HUES64 (cell line): ENCODE measurements at regions not wholly inside any gene's neighbourhood (a gene's known extent, or its start where the extent isn't known, plus 50 kb on each side); places are given as distances from the start of the nearest gene placed in this dataset.

Experiments used
- H3K27ac ChIP-seq: 2 replicates; pipeline ENCODE4 v1.7.0; 2013; ENCODE audit warnings: low read depth, low read length, inconsistent platforms
- H3K27me3 ChIP-seq: 2 replicates; pipeline ENCODE4 v1.6.1; 2013; ENCODE audit warnings: mild to moderate bottlenecking, low read length; ENCODE audit not compliant: insufficient read depth
- H3K36me3 ChIP-seq: 2 replicates; pipeline ENCODE4 v1.6.1; 2013; ENCODE audit warnings: mild to moderate bottlenecking, low read length; ENCODE audit not compliant: insufficient read depth
- H3K4me1 ChIP-seq: 2 replicates; pipeline ENCODE4 v1.6.1; 2013; ENCODE audit warnings: mild to moderate bottlenecking, low read length, moderate library complexity; ENCODE audit not compliant: insufficient read depth
- H3K4me3 ChIP-seq: 2 replicates; pipeline ENCODE4 v1.5.1; 2013; ENCODE audit warnings: mild to moderate bottlenecking, low read length, moderate library complexity
- H3K9ac ChIP-seq: 2 replicates; pipeline ENCODE4 v1.6.1; 2013; ENCODE audit warnings: mild to moderate bottlenecking, low read depth, low read length
- H3K9me3 ChIP-seq: 2 replicates; pipeline ENCODE4 v1.6.1; 2013; ENCODE audit warnings: low read depth, low read length; ENCODE audit not compliant: insufficient read depth
- WGBS: fragments of 150-250, 120-280 bp; methylation state at CpG from one replicate; pipeline ENCODE4 v1.1.7; 2013; ENCODE audit warnings: missing lambda C conversion rate; 5-methylcytosine and 5-hydroxymethylcytosine counted together

DNA sequence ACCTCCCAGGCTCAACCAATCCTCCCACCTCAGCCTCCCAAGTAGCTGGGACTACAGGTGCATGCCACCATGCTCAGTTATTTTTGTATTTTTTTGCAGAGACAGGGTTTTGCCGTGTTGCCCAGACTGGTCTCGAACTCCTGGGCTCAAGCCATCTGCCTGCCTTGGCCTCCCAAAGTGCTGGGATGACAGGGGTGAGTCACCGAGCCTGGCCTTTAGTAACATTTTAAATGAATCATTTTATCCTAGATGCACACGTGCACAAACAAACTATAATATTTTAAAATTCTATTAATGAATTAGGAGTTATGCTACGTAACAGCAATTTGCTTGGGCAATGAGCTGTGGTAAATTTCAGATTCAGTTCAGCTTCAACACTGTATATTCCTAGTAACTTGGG is 862.5 kb upstream of the ID2 start:
- Histone ChIP-seq H3K9ac (no peak overlapping the region), H3K27ac (no peak overlapping the region), H3K4me3 (no peak overlapping the region), H3K4me1 (no peaks in the 10 kb centered on the region), H3K27me3 (no peaks in the 10 kb centered on the region), H3K9me3 (no peaks in the 10 kb centered on the region), H3K36me3 (no peaks in the 10 kb centered on the region)
- WGBS, result 89% methylated on average over 3 of the region's 5 CpGs

- no peak overlapping the region for H3K27ac ChIP-seq
- H3K36me3 ChIP-seq, result no peaks in the 10 kb centered on the region
- WGBS, result 92% methylated on average over 4 of the region's 4 CpGs
- H3K4me3 ChIP-seq, result no peak overlapping the region
- no peaks in the 10 kb centered on the region for H3K9me3 ChIP-seq
- no peak overlapping the region for H3K9ac ChIP-seq
- H3K27me3 ChIP-seq, result no peaks in the 10 kb centered on the region
- no peaks in the 10 kb centered on the region for H3K4me1 ChIP-seq
These were observed 862.0 kb upstream of the ID2 start for GRCh38 chr2:7819850-7820249.

DNA sequence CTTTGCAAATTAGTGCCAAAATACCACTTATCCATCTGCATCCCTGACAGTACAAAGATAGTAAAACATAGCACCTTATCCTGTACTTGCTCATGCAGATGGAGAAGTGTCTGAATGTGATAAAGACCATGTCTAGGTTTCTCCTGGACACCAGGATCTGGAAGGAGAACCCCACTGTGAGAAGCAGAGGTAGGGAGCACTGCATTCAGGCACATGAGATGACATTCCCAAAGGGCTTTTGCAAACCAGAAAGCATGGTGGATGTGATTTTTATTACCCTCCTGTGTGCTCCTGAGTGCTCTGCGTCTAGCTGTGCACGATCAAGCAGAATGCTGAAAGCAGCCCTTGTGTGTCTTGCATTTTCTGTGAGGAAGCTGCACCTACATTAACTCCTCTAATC is 857.6 kb upstream of the ID2 start:
- Histone ChIP-seq H3K9ac (no peak overlapping the region), H3K36me3 (no peaks in the 10 kb centered on the region), H3K27me3 (no peaks in the 10 kb centered on the region), H3K4me3 (no peak overlapping the region), H3K27ac (no peak overlapping the region), H3K9me3 (no peaks in the 10 kb centered on the region), H3K4me1 (no peaks in the 10 kb centered on the region)
- WGBS, result 93% methylated on average over 2 of the region's 2 CpGs

GRCh38 chr2:7825591-7826312 is 856.1 kb upstream of the ID2 start:
- WGBS, result 95% methylated on average over 9 of the region's 9 CpGs
- Histone ChIP-seq H3K4me3 (no peak overlapping the region), H3K36me3 (no peaks in the 10 kb centered on the region), H3K4me1 (no peaks in the 10 kb centered on the region), H3K27ac (no peak overlapping the region), H3K9ac (no peak overlapping the region), H3K27me3 (no peaks in the 10 kb centered on the region), H3K9me3 (no peaks in the 10 kb centered on the region)

GRCh38 chr2:7826656-7827055 is 855.2 kb upstream of the ID2 start:
- no peaks in the 10 kb centered on the region for H3K9me3 ChIP-seq
- H3K4me3 ChIP-seq, result no peak overlapping the region
- no peaks in the 10 kb centered on the region for H3K36me3 ChIP-seq
- H3K4me1 ChIP-seq, result no peaks in the 10 kb centered on the region
- 94% methylated on average over 4 of the region's 4 CpGs for WGBS
- no peak overlapping the region for H3K27ac ChIP-seq
- no peaks in the 10 kb centered on the region for H3K27me3 ChIP-seq
- no peak overlapping the region for H3K9ac ChIP-seq

DNA sequence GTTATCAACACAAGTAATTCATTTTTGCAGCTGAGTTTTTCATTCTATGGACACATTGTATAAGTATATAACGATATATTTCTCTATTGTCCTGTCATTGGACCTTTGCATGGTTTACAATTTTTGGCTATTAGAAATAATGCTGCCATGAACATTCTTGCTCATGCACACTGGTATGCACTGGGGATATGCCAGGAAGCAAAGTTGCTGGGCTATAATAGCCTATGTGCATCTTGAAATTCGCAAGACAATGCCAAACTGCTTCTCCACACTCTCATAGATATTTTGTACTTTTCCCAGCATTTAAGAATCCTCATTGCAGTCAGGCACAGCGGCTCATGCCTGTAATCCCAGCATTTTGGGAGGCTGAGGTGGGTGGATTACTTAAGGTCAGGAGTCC is 852.6 kb upstream of the ID2 start:
- Histone ChIP-seq H3K9me3 (no peaks in the 10 kb centered on the region), H3K4me1 (no peaks in the 10 kb centered on the region), H3K27me3 (no peaks in the 10 kb centered on the region), H3K36me3 (no peaks in the 10 kb centered on the region), H3K27ac (no peak overlapping the region), H3K9ac (no peak overlapping the region), H3K4me3 (no peak overlapping the region)
- 100% methylated on average over 2 of the region's 3 CpGs for WGBS

DNA sequence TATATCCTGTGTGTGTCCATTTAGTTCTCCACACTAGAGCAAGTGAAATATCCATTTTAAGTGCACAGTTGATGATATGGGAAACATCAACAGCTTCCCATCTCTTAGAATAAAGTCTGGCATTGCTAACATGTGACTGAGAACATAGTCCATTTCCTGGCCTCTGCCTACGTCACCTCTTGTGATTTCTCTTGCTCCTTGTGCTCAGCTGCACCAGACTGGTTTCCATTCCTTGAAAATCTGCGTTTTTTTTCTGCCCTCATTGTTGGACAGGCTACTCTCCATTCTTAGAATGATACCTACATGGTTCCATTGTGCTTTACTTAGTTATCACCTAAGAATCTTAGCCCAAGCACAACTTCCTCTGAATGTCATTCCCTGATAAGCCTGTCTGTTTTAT is 851.2 kb upstream of the ID2 start:
- 93% methylated on average over 2 of the region's 2 CpGs for WGBS
- H3K9ac ChIP-seq, result no peak overlapping the region
- H3K9me3 ChIP-seq, result no peaks in the 10 kb centered on the region
- H3K27me3 ChIP-seq, result no peaks in the 10 kb centered on the region
- H3K36me3 ChIP-seq, result no peaks in the 10 kb centered on the region
- H3K4me3 ChIP-seq, result no peak overlapping the region
- H3K27ac ChIP-seq, result no peak overlapping the region
- no peaks in the 10 kb centered on the region; the same call in 1 of the 2 replicates for H3K4me1 ChIP-seq

DNA sequence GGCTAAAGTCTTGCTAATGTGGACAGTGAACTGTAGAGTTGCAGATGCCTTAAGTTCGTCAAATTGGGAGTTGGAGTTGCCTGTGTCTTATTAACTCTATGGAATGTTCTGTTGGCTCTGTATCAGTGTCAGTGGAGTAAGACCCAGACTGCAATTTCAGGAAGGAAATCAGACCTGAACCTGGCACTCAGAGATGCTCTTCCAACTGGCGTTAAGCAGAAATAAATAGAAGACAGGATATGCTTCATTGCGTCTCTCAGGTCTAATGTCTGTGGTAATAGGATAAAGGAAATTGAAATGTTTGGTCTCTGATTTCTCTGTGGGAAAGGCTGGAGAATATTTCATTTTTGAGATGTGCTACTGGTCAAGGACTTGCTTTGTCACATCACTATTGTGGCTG is 846.7 kb upstream of the ID2 start:
- 93% methylated on average over 3 of the region's 3 CpGs for WGBS

GRCh38 chr2:7835693-7836680 is 845.9 kb upstream of the ID2 start:
- H3K36me3 ChIP-seq, result no peaks in the 10 kb centered on the region
- H3K27ac ChIP-seq, result no peak overlapping the region
- no peak overlapping the region for H3K4me3 ChIP-seq
- no peak overlapping the region for H3K9ac ChIP-seq
- 94% methylated on average over 11 of the region's 12 CpGs for WGBS
- H3K4me1 ChIP-seq, result no peaks in the 10 kb centered on the region; the same call in 1 of the 2 replicates
- H3K27me3 ChIP-seq, result no peaks in the 10 kb centered on the region
- H3K9me3 ChIP-seq, result peaks cover 12% of the 10 kb centered on the region

More for the DNA sequence above, 846.7 kb upstream of the ID2 start:
- no peak overlapping the region for H3K4me3 ChIP-seq
- no peak overlapping the region for H3K27ac ChIP-seq
- H3K9me3 ChIP-seq, result peaks cover 8% of the 10 kb centered on the region
- no peaks in the 10 kb centered on the region for H3K27me3 ChIP-seq
- H3K36me3 ChIP-seq, result no peaks in the 10 kb centered on the region
- no peaks in the 10 kb centered on the region; the same call in 1 of the 2 replicates for H3K4me1 ChIP-seq
- no peak overlapping the region for H3K9ac ChIP-seq

GRCh38 chr2:7837237-7837760 is 844.6 kb upstream of the ID2 start:
- Histone ChIP-seq H3K27me3 (no peaks in the 10 kb centered on the region), H3K4me3 (no peak overlapping the region), H3K27ac (no peak overlapping the region), H3K9me3 (peaks cover 20% of the 10 kb centered on the region), H3K36me3 (no peaks in the 10 kb centered on the region), H3K4me1 (no peaks in the 10 kb centered on the region; the same call in 1 of the 2 replicates), H3K9ac (no peak overlapping the region)
- WGBS, result 80% methylated on average over 2 of the region's 2 CpGs

GRCh38 chr2:7838669-7839068 is 843.2 kb upstream of the ID2 start:
- Histone ChIP-seq H3K36me3 (no peaks in the 10 kb centered on the region), H3K9me3 (peaks cover 20% of the 10 kb centered on the region), H3K4me3 (no peak overlapping the region), H3K4me1 (no peaks in the 10 kb centered on the region; the same call in 1 of the 2 replicates), H3K27me3 (no peaks in the 10 kb centered on the region), H3K27ac (no peak overlapping the region), H3K9ac (no peak overlapping the region)
- 92% methylated on average over 4 of the region's 4 CpGs for WGBS
